Heart left ventricle (tissue), 16 donors: ENCODE measurements at regions not wholly inside any gene's neighbourhood (a gene's known extent, or its start where the extent isn't known, plus 50 kb on each side); places are given as distances from the start of the nearest gene placed in this dataset.

Experiments used
- ATAC-seq, 4 donors: fragments of 200-7000 bp; cut with Tn5 transposase; one replicate each; pipeline ENCODE4 v1.9.1; 2020 to 2022; ENCODE audit warnings: moderate library complexity in 4 of 4, mild to moderate bottlenecking in 3 of 4, moderate number of reproducible peaks in 1 of 4
- DNase-seq, 5 donors: peaks; one replicate each; pipeline ENCODE4 v3.0.0-alpha.2; 2020
- H3K27ac ChIP-seq, 12 donors: fragments of 200-600 bp; sonication (generic) in 4 of 12; one replicate each; pipeline versions ENCODE4 v1.5.0 to v1.8.0; 2016 to 2022; ENCODE audit warnings: mild to moderate bottlenecking in 2 of 12
- H3K27me3 ChIP-seq, 9 donors: fragments of 200-600 bp; sonication (generic) in 2 of 9; one replicate each; pipeline versions ENCODE4 v1.5.1 to v1.8.0; 2016 to 2022; ENCODE audit warnings: mild to moderate bottlenecking in 3 of 9
- H3K36me3 ChIP-seq, 9 donors: fragments of 200-600 bp; sonication (generic) in 2 of 9; one replicate each; pipeline versions ENCODE4 v1.5.0 to v1.8.0; 2018 to 2022; ENCODE audit warnings: mild to moderate bottlenecking in 2 of 9
- H3K4me1 ChIP-seq, 12 donors: fragments of 200-600 bp; sonication (generic) in 4 of 12; one replicate each; pipeline versions ENCODE4 v1.5.0 to v1.8.0; 2016 to 2022; ENCODE audit warnings: mild to moderate bottlenecking in 3 of 12
- H3K4me3 ChIP-seq, 12 donors: fragments of 200-600 bp; sonication (generic) in 4 of 12; one replicate each; pipeline versions ENCODE4 v1.5.0 to v1.8.0; 2017 to 2022; ENCODE audit warnings: mild to moderate bottlenecking in 9 of 12, moderate library complexity in 4 of 12
- H3K9me3 ChIP-seq, 12 donors: fragments of 200-600 bp; sonication (generic) in 4 of 12; one replicate each; pipeline versions ENCODE4 v1.5.0 to v1.8.0; 2016 to 2022; ENCODE audit warnings: mild to moderate bottlenecking in 1 of 12
- POLR2A ChIP-seq, 2 donors: fragments of 450-650 bp; IDR thresholded peaks; one replicate each; pipeline ENCODE4 v1.6.1; 2017; ENCODE audit warnings: antibody characterized with exemption in 2 of 2, mild to moderate bottlenecking in 2 of 2, moderate library complexity in 2 of 2
- WGBS, 4 donors: extraction: QIAGEN DNeasy Blood & Tissue Kit in 2 of 4; methylation state at CpG; one replicate each; pipeline versions ENCODE4 v1.1.5 to v1.1.7; 2013 to 2018; 5-methylcytosine and 5-hydroxymethylcytosine counted together
- intact Hi-C, 10 donors: fragments of 100-400 bp; cut with DNase I; formaldehyde crosslinking; loops; one replicate each; pipeline versions ENCODE4 v1.11.1 to v1.14.2; 2022
- TF ChIP-seq, protein P1 (sequence below), 12 donors: fragments of 200-600 bp; sonication (generic) in 4 of 12; IDR thresholded peaks; one replicate each; pipeline versions ENCODE4 v1.5.0 to v1.8.0; 2018 to 2022; ENCODE audit warnings: antibody characterized with exemption in 12 of 12, mild to moderate bottlenecking in 5 of 12
- donor health status: ischemic (EF 13 %, LVEDD 7.1; RV severe dilation, severe dysfunction).
- donor health status: healthy with polysubstance abuse.
- donor health status: DM: no; HTN: yes; CAD: no.
- donor health status: DM: no; HTN: no; CAD: no.
- donor health status: ischemic (EF 25% LVEDD 6.9; RV normal size, moderate dysfunction).
- donor health status: ischemic (EF 25% LVEDD 5.7; RV mildly dilated, moderate dysfunction).
- donor health status: healthy.
- donor health status: DM: yes; HTN: yes; CAD: no.
- donor health status: ischemic (EF 35%, LVEDD 5.7; RV mildly dilated, moderate dysfunction).
- donor health status: nonischemic (EF 11% LVEDD 7.7; RV severe dilation, severe dysfunction).
- donor health status: DM: yes; HTN: yes; CAD: no.
- donor health status: PGD.
- donor health status: ischemic (EF 29% LVEDD 5.4; RV normal size, mild dysfunction).
- donor health status: nonischemic (EF 23%, LVEDD 6.1; RV moderate dilation, normal function).

- H3K4me3 ChIP-seq = no peak overlapping the region
- H3K4me1 ChIP-seq = no peaks in the 10 kb centered on the region
- H3K27me3 ChIP-seq = peaks cover 0 to 9% (median 0%) of the 10 kb centered on the region in 9 donors
- H3K36me3 ChIP-seq = no peaks in the 10 kb centered on the region
- H3K27ac ChIP-seq = no peak overlapping the region
- no peak for DNase-seq
- TF ChIP-seq, protein P1, sequence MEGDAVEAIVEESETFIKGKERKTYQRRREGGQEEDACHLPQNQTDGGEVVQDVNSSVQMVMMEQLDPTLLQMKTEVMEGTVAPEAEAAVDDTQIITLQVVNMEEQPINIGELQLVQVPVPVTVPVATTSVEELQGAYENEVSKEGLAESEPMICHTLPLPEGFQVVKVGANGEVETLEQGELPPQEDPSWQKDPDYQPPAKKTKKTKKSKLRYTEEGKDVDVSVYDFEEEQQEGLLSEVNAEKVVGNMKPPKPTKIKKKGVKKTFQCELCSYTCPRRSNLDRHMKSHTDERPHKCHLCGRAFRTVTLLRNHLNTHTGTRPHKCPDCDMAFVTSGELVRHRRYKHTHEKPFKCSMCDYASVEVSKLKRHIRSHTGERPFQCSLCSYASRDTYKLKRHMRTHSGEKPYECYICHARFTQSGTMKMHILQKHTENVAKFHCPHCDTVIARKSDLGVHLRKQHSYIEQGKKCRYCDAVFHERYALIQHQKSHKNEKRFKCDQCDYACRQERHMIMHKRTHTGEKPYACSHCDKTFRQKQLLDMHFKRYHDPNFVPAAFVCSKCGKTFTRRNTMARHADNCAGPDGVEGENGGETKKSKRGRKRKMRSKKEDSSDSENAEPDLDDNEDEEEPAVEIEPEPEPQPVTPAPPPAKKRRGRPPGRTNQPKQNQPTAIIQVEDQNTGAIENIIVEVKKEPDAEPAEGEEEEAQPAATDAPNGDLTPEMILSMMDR (IDR thresholded peaks at IDR 0.05) = no peak
- H3K9me3 ChIP-seq = peaks cover 0 to 8% (median 0%) of the 10 kb centered on the region in 12 donors
- intact Hi-C loops = no loop called here
- no peak for ATAC-seq
- 58 to 71% (median 61%) methylated on average over 3 of the region's 3 CpGs for WGBS, 4 donors
Measured at GRCh38 chr10:47239211-47239610, 60.8 kb upstream of the GDF10 start.

DNA sequence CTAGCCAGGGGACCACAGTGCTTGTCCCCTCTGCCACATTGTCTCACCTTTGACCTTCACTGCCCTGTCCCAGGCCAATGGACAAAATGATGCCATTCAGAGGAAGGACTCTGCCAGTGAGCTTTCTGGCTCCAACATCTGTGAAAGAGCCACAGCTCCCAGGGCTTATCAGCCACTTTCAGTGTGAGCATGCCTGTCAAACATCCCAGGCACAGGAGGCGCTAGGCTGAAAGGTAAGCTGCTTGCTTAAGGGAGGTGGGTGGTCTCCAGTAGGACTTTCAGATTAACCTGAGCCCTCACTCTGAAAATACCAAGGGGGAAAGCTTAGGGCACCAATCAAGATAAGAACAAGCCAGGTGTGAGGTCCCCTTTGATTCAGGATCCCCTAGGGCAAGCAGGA is 59.8 kb upstream of the GDF10 start:
- 62 to 82% (median 78%) methylated on average over 1 of the region's 1 CpG for WGBS, 4 donors
- Histone ChIP-seq H3K4me3 (no peak overlapping the region), H3K9me3 (peaks cover 0 to 8% (median 0%) of the 10 kb centered on the region in 12 donors), H3K27me3 (peaks cover 0 to 9% (median 0%) of the 10 kb centered on the region in 9 donors), H3K27ac (no peak overlapping the region), H3K4me1 (no peaks in the 10 kb centered on the region), H3K36me3 (no peaks in the 10 kb centered on the region)
- no peak for DNase-seq
- no peak for ATAC-seq
- TF ChIP-seq POLR2A (IDR thresholded peaks at IDR 0.05) = no peak
- TF ChIP-seq, protein P1 (IDR thresholded peaks at IDR 0.05) = no peak
- intact Hi-C loops = no loop called here

DNA sequence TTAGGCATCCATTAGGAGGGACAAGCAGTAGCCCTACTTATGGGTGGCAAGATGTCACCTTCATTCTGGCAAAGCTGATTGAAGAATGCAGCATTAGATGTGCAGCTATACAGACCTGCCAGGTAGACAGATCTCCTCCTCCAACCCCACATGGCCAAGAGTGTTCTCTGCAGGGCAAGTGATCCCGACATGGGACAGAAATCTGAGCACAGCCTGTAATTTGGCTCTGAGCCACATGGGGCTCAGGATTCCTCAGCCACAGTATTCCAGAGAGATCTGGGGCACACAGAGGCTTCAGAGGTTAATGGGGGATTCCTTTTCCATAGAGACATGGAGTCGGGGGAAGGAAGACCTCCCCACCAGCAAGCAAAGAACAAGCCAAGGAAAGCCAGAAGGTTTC is 58.7 kb upstream of the GDF10 start:
- no peaks in the 10 kb centered on the region for H3K36me3 ChIP-seq
- no peaks in the 10 kb centered on the region for H3K4me1 ChIP-seq
- H3K4me3 ChIP-seq = no peak overlapping the region
- ATAC-seq = no peak
- WGBS, 4 donors = 40 to 72% (median 51%) methylated on average over 2 of the region's 2 CpGs
- intact Hi-C loops = no loop called here
- TF ChIP-seq POLR2A (IDR thresholded peaks at IDR 0.05) = no peak
- TF ChIP-seq, protein P1 (IDR thresholded peaks at IDR 0.05) = no peak
- no peak for DNase-seq
- H3K27ac ChIP-seq = no peak overlapping the region
- peaks cover 0 to 8% (median 0%) of the 10 kb centered on the region in 12 donors for H3K9me3 ChIP-seq
- H3K27me3 ChIP-seq = peaks cover 0 to 9% (median 0%) of the 10 kb centered on the region in 9 donors

DNA sequence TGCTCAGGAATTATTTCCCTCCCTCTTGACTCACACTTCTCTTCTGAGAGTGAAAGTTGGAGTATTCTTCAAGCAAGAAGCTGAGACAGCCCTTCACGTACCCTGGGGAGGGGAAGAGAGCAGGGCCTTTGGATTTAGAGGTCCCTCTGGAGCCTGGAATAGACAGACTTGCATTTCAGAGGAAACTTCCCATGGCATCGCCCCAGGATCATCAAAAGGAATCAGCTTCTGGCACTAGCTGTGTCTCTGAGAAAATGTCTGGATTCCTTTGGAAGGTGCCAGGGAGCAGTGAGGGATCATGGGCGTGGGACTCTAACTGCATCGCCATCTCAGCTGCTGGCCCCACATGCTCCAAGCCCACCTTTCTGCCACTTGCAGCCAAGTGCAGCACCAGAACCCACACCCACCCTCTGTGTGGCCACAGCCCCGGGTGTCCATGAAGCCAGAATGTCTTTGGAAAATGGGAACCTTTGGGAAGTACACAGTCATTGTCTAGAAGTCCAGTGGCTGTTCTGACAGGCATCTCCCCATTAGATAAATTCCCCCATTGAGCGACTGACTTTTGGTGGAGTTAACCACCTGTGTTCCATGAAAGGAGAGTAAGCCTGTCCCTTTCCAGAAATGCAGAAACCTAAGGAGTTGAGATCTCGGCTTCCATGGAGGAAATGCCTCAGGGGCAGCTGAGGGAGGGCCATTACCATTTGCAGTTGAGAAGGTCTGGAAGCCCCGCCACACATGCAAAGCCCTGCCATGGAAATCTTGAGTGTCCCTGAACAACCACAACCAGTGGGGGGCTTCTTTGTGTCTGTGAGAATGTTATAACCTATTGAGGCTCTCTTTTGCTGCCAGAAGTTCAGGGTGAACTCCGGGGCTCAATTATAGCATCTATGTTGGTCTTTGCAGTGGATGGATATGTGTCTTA is 57.8 kb upstream of the GDF10 start:
- no peaks in the 10 kb centered on the region for H3K4me1 ChIP-seq
- H3K9me3 ChIP-seq = peaks cover 0 to 5% (median 0%) of the 10 kb centered on the region in 12 donors
- intact Hi-C loops = no loop called here
- no peak for DNase-seq
- no peak for ATAC-seq
- peaks cover 0 to 9% (median 0%) of the 10 kb centered on the region in 9 donors for H3K27me3 ChIP-seq
- no peak overlapping the region for H3K27ac ChIP-seq
- H3K4me3 ChIP-seq = no peak overlapping the region
- no peak for TF ChIP-seq POLR2A (IDR thresholded peaks at IDR 0.05)
- TF ChIP-seq, protein P1 (IDR thresholded peaks at IDR 0.05) = no peak
- H3K36me3 ChIP-seq = no peaks in the 10 kb centered on the region
- WGBS, 4 donors = 80 to 89% (median 87%) methylated on average over 9 of the region's 9 CpGs
